ENCODE measurements at regions not wholly inside any gene's neighbourhood (a gene's known extent, or its start where the extent isn't known, plus 50 kb on each side); places are given as distances from the start of the nearest gene placed in this dataset.

DNA sequence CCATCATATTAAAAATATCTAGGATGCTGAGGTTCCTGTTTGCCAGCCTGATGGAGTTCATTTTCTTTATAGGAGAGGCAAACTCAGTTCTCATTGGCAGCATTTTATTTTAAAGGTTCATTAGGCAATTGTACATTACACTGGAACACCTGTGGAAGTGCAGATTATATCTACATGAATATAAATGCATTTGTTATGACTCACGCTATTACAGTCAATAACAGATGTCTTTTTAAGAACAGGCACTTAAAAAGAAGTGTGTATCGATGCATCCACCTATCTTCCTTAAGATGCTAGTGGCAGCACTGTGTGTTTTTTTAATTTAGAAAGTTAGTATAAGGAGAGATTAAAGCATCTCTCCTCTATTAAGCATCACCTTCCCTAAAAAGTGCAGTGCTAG lies 276.5 kb downstream of the PRDM2 start:
- no peak for DNase-seq

DNA sequence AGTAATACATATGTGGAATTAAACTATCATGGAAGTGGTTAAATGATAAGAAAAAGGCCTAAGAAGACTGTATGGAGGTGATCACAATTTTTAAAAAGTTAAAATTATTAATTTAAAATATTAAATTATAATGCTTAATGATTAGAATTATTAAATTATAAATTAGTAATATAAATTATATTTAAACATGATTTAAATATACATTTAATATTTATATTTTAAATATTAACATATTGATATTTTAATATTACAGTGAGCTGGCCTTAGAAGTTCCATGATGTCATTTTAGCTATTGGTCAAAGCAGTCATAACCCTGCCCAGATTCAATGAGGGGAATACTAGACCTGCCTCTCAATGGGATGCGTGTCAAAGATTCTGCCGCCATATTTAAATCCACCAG lies 281.2 kb downstream of the PRDM2 start:
- DNase-seq, result no peak

DNA sequence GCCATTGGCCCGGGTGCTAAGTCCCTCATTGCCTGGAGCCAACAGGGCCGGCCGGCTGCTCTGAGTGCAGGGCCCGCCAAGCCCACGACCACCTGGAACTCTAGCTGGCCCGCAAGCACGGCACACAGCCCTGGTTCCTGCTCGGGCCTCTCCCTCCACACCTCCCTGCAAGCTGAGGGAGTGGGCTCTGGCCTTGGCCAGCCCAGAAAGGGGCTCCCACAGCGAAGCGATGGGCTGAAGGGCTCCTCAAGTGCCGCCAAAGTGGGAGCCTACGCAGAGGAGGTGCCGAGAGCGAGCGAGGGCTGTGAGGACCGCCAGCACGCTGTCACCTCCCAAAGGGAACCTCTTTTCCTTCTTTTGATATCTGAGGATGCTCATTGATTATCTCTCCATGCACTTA lies 283.4 kb downstream of the PRDM2 start:
- DNase-seq, result no peak

DNA sequence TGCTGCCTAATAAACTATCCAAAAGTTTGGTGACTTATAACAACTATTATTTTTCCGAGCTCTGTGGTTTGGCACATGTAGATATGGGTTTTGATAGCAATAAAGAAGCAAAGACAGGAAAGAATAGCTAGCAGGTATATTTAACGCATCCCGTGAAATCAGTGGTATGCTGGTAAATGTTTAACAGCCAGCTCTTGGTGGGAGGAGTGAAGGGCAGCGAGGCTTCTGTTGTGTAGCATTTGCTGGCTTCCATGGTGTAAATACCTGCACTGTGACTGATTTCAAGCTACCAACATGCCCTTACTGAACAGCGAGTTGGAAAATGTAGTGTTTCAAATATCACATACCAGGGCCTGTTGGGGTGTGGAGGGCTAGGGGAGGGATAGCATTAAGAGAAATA lies 291.0 kb downstream of the PRDM2 start:
- no peak for DNase-seq

DNA sequence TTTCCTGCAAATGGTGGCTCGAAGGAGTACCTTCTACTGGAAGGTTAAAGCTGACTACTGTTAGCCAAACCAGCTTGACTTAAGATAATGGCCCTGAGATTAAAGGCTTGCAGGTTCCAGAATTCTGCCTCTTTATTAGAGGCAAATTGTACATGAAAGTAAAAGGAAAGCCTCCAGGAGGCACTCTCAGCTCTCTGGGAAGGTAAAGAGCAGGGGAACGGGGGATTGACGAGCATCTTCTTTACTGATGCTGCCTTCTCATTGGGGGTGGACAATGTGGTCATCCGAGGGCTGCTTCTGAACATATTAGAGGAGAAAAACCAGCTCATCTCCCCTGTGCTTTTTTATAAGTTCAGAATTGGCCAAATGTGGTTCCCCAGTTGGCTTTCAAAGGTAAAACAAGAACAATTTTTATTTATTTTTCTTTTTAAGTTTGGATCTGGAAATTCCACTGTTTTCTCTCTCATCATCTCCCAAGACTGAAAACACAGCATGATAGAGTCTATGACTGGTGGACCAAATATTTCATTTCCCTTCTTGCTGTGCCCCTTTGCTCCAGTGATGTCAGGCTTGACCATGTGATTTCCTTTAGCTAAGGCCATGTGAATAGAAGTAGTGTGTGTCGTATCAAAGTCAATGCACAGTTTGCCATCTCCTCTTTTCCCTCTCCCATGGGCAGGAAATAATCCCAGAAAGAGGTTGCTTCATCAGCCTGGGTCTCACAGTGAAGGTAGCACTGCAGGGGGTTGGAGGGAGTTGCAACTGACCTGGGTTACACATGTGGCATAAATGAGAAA lies 292.7 kb downstream of the PRDM2 start:
- DNase-seq, result no peak

DNA sequence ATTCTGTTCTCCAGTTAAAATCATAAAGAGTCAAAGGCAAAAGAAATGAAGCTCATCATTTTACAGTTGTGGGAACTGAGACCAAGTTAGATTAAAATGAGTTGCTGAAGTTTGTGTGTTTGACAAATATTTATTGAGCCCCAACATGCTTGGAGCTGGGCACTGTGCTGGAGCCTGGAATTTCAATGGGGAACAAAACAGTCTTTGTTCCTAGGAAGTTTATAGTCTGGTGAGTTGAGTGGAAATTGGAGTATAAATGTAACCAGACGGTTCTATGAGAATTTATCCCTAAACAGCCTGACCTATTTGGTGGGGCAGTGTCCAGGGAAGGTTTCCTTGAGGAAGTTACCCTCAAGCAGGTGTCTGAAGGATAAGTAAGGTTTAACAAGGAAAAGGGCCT lies 294.4 kb downstream of the PRDM2 start:
- no peak for DNase-seq

DNA sequence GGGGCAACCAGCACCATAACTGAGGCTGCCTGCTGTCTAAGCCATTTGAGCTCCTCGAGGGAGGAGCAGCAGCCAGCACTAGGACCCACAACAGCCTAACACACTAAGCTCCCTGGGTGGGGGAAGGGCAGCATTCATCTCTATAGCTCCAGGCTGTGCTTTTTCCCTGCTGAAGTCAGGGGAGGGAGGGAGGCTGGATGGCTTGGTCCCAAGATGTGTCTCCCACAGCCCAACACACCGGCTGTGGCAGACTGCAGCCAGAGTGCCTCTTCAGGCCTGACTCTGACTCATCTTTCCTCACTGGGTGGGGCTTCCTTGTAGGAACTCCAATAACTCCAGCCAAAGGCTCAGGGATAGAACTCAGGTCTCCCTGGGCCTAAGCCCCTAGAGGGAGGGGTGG lies 296.3 kb downstream of the PRDM2 start:
- no peak for DNase-seq

DNA sequence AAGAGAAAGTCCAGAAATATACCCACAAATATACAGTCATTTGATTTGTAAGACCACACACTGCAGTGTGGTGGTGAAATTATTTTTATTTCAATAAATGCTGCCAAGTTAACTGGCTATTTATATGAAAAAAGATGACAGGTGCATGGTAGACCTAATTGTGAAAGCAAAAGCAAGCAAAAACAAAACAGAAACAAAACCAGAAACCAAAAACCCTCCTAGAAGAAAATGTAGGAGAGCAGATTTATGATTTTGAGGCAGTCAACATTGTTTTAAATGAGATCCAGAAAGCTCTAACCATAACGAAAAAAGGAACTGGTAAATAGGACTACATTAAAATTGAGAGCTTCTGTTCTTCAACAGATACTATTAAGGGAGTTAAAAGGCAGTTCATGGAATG lies 303.6 kb downstream of the PRDM2 start:
- no peak for DNase-seq

DNA sequence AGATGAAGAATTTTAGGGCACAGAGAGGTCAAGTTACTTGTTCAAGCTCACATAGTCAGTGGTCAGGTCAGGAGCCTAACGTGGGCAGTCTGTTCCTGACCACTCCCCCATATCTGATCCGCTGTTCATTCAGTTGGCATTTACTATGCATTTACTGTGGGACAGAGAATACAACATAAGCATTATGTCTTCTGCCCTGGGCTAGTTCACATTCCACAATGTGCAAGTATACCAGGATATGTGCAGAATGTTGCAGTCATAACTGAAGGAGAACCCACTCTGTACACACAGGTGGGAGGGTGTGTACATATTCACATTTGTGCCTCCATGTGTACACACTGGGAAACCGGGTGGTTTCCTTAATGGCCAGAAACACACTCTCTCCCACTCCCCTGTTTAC lies 309.6 kb downstream of the PRDM2 start:
- DNase-seq, result no peak

DNA sequence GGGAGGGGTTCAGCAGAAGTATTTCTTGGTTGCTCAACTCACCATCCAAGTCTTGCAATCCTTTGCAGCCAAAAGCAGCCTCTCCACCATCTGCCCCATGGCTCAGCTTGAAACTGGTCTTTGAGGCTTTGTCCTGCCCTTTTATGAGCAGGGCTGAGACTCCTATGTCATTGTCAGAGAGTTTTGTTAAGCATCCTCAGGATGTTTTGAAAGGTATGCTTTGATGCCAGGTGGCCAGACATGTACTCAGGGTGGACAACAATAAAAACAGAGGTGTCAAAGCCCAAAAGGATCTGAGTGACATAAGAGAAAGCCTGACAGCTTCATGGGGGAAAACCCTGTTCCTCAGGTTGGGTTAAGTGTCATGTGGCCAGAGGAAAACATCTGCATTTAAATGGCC lies 310.5 kb downstream of the PRDM2 start:
- no peak for DNase-seq

DNA sequence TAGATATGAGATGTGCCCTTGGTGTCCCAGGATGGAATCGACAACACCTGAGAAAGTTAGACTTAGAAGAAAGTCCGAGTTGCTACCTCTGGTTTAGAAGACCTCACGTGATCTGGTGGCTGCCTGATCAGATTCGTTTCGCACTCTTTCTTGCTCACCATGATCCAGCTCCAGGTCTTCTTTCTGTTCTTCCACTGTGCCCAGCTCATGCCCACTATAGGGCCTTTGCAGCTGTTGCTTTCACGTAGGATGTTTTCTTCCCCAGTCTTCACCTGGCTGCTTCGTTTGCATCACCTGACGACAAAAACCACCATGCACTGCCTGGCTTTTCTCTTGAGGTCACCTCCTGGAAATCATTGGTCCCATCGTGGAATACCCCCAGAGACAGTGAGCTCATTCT lies 311.1 kb downstream of the PRDM2 start:
- DNase-seq, result no peak

DNA sequence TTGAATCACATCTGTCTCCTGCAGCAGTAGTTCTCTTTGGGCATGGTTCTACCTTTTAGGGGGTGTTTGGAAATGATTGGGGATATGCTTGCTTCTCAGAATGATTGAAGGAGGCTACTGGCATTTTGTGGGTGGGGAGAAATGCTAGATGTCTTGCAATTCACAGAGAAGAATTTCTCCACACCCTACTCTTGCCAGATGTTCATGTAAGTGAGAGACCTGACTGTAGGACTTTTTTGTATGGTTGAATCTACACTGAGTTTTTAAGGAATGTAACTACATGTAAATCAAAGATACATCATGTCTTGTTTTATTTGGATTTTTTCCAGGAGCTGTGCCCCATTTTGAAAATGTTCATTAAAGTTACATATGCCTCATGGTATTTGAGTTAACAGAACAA lies 311.9 kb downstream of the PRDM2 start:
- DNase-seq, result no peak

DNA sequence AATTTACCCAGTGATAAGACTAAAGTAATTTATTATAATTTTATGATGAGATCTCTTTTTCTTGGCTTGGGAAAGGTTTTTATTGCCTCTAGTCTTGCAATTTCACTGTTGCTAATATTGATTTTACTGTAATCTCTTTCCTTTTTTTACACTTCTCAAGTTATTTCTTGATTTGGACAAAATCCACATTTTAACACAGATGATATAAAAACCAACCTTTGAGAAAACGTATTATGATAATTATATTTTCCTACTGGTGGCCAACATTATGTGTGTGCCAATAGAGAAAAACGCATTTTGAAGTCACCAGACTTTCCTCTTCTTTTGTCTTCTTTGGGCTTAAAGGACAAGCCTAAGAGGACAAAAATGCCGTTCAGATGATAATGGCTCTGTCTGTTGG lies 314.9 kb downstream of the PRDM2 start:
- no peak for DNase-seq

DNA sequence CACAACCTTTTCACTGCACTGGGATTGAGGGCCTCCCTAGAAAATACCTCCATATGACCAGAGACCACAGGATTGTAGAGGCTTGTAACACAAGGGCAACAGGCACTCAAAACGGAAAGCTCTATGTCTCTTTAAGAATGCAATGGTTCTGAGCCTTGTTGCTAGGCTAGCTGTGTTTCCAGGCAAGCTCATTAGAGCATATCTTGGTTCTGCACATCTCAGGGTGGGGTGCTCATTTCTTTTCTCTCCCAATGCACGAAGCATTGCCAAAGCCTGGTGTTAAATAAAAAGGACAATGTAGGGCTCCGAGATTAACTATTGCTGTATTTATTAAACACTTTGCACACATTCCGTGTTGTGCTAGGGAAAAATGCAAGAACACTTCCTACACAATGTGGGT lies 315.9 kb downstream of the PRDM2 start:
- DNase-seq, result no peak

DNA sequence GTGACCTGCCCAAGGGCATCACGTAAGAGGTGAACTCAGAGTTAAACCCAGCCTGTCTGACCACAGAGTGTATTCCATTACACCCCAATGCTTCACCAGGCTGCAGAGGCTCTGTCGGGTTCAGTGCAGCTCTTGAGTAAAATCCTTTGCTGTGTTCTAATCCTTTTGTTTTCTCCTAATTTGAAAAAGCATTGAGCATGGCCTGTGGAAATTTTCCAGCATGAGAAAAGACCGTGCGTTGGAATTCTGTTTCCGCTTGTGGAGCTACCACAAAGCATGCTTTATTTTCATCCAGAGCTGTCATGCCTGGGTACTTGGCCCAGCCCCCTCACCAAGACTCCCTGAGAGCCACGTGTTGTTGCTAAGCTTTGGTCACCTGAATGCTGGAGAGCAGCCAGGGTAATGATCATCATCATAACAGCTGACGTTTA lies 317.6 kb downstream of the PRDM2 start:
- no peak for DNase-seq

DNA sequence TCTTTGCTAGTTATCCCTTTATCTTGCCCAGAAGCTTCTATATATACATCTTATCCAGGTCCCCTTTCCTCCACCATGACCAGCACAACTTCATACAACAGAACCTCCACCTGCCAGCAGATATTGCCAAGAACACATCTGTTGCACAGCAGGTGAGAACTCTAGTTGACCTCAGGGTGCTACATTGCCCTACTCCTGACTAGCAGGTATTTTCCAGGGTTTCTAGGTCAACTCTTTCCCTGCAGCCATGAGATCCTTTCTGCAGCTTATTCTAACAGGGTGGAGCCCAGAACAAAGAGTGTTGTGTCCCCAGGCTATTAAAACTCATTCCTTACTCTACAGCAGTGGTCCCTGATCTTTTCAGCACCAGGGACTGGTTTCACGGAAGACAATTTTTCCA lies 319.5 kb downstream of the PRDM2 start:
- DNase-seq, result no peak

DNA sequence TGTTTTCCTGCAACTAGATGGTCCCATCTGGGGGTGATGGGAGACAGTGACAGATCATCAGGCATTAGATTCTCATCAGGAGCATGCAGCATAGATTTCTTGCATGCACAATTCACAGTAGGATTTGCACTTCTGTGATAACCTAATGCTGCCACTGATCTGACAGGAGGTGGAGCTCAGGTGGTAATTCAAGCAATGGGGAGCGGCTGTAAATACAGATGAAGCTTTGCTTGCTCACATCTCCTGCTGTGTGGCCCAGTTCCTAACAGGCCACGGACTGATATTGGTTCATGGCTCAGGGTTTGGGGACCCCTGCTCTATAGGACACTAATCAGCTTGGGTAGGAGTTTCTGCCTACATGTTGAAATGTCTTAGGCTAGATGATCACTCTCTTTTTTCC lies 320.0 kb downstream of the PRDM2 start:
- no peak for DNase-seq

DNA sequence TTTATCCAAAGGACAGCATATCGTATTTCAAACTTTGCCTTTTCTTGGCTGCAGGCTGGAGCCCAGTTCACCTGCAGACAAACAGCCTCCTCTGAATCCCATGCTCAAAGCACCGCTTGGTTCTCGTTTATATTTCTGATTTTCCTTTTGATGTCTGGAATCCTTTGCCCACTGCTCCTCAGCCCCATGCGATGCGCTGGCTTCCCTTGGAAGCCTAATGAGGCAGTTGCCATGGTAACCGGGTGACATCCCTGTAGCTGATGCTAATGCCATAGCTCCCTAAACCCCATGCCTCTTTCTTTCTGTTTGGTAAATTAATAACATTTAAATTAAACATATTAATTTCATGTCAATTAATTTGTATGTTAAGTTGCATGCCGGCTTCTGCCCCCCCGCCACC lies 327.1 kb downstream of the PRDM2 start:
- no peak for DNase-seq

DNA sequence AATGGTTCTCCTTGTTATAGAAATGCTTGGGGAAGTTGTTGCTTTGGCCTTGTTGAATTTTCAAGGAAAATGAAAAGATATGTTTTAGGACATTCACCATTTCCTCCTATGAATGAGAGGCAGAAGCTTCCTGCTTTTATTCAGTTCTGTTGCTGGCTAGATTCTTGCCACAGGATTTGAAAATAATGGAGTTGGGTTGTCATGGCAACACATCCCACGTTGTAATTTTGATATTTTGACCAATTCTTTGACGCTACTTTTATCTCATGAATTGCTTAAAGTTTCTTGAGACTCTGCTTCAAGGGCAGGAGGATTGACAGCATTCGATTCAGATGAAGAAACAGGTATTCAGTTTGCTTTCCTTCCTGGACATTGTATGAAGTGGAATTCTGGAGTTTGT lies 331.5 kb downstream of the PRDM2 start:
- no peak for DNase-seq

DNA sequence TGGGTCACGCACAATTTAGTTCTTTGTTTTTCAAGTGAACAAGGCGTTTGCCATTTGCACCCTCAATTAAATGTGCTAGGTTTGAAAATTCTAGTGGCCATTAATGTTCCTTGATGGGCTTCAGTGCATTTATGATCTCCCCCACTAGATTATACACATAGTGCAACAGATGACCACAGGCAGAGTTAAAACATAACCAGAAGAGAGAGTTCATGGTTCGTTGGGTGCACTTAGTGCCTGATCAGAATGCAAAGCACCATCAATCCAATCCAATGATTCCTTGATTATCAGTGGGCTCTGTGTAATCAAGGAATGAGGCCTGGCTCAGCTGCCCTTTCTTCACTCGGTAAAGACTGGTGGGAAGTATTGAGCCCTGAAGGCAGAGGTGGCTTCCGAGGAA lies 334.5 kb downstream of the PRDM2 start:
- no peak for DNase-seq

DNA sequence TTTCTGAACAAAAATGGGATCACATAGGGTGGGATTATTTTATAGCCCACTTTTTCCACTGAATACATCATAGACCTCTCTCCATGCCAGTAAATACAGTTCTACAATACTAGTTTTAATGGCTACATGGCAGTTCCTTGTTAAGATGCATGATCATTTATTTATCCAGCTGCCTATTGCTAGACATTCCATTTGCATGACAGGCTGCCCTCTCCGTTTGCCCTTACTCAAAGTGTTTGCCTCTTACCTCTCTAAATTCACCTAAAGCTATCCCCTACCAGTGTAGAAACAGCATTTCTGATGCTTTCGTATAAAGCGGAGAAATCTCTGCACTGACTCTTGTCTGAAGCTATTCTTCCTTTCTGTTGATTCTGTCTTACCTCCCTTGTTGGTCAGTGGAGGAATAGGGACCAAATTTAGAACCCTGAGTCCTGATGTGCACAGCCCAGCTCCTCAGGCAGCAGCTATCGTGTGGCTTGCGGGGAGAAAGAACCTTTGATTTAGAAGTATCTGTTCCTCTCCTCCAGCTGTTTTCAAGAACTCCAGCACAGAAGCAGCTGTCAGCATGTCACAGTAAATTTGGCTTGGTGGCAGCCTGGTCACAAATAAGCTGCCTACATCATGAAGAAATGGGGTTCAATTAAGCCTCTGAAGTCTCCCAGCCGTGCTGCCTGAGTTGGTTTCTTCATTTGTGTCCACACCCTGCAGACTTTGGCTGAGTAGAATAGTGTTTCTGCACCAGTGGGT lies 337.3 kb downstream of the PRDM2 start:
- DNase-seq, result no peak

DNA sequence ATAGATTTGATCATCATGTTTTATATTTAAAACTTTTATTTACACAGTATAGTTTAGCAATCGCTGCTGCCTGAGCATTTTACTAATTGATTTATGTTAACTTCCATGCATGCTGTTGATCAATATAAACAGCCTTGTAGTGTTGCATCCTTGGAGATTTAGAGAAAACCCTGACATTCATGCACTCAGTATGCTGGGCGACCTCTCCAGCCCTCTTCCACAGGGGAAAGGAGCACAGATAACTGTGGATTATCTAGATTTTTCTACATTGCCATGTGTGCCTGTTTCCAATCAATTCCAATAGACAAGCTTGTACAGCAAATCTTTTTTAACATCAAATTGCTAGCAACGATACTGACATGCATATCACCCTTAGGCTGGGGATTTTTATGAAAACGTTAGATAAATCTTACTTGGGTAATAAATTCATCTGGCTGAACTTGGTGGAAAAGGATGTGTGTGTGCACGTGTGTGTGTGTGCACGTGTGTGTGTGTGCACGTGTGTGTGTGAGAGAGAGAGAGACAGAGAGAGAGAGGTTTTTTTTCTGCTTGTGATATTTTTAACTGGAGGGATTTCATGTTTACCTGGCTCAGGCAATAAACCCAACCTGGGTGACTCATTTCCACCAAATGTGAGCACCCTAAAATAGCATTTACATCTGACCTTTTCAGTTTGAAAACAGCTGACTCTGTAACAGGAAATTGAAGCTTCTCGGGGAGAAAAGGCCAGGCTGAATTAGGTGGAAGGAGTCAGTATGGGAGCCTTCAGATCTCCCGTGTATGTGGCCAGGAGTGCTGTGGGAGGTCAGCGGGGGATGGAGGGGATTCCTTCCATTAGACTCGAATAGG lies 339.8 kb downstream of the PRDM2 start:
- DNase-seq, result no peak

DNA sequence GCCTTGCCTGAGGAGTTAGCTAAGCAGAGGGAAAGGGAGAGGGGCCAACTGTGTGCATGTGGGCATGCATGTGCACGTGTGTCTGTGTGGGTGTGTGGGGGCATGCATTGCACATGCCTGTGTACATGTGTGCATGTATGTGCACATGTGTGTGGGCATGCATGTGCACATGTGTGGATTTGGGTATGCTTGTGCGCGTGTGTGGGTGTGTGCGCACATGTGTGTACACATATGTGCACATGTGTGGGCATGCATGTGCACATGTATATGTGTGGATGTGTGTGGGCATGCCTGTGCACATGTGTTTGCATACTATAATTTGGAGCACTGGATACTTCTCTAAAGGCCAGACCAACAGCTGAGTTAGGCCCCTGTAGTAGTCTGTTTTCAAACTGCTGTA lies 350.0 kb downstream of the PRDM2 start:
- no peak for DNase-seq

Data from fibroblast of skin of abdomen (primary cell).